AG04449 (cell line): ENCODE measurements at regions not wholly inside any gene's neighbourhood (a gene's known extent, or its start where the extent isn't known, plus 50 kb on each side); places are given as distances from the start of the nearest gene placed in this dataset.

ENCODE experiments used
- CTCF ChIA-PET: fragments of 350-600 bp; formaldehyde crosslinking; extraction: SDS; loops from one replicate; lab custom pipeline; 2021; ENCODE audit warnings: antibody characterized with exemption; lab: Yijun Ruan, JAX
- POLR2A ChIA-PET: fragments of 400-600, 350-600 bp; formaldehyde crosslinking; extraction: SDS; loops from one replicate; lab custom pipeline; 2020; ENCODE audit warnings: antibody characterized with exemption, inconsistent platforms; lab: Yijun Ruan, JAX
- DNase-seq: peaks from one replicate; pipeline ENCODE4 v3.0.0-alpha.2; 2010; ENCODE audit warnings: low read depth, low spot score
- H3K4me3 ChIP-seq: 2 replicates; pipeline ENCODE4 v1.5.1; 2011; ENCODE audit warnings: low read depth, mild to moderate bottlenecking, control low read depth, low read length
- CTCF ChIP-seq: IDR thresholded peaks from one replicate; pipeline ENCODE4 v1.5.1; 2011; ENCODE audit warnings: mild to moderate bottlenecking, moderate library complexity, low read length, control low read depth, inconsistent platforms; ENCODE audit not compliant: insufficient read depth; ENCODE audit errors: missing control alignments

- TF ChIP-seq CTCF, result no peak
- H3K4me3 ChIP-seq, result no peak overlapping the region
- DNase-seq, result no peak
- POLR2A ChIA-PET, result no interaction called here
- CTCF ChIA-PET, result no interaction called here
These were observed 192.3 kb downstream of the MZT1 start for GRCh38 chr13:72534951-72535640.

GRCh38 chr13:72530471-72530870 lies 197.0 kb downstream of the MZT1 start:
- no peak for TF ChIP-seq CTCF
- no peak overlapping the region for H3K4me3 ChIP-seq
- DNase-seq, result peak; percentile 45
- ChIA-PET POLR2A (no interaction called here), CTCF (interaction anchor here (0.9 kb wide), 1 partner anchor 35 kb away, joined by 3 read pairs; no protein-coding TSS in a partner anchor)

GRCh38 chr13:72527333-72527732 lies 200.1 kb downstream of the MZT1 start:
- DNase-seq, result no peak
- no peak for TF ChIP-seq CTCF
- CTCF ChIA-PET, result no interaction called here
- POLR2A ChIA-PET, result no interaction called here
- no peak overlapping the region for H3K4me3 ChIP-seq

GRCh38 chr13:72523593-72523992 lies 203.8 kb downstream of the MZT1 start:
- CTCF ChIA-PET, result no interaction called here
- no peak for DNase-seq
- no peak overlapping the region for H3K4me3 ChIP-seq
- POLR2A ChIA-PET, result no interaction called here
- no peak for TF ChIP-seq CTCF

GRCh38 chr13:72523049-72523448 lies 204.4 kb downstream of the MZT1 start:
- ChIA-PET CTCF (no interaction called here), POLR2A (no interaction called here)
- no peak for TF ChIP-seq CTCF
- H3K4me3 ChIP-seq, result no peak overlapping the region
- no peak for DNase-seq

- H3K4me3 ChIP-seq, result no peak overlapping the region
- ChIA-PET CTCF (interaction anchor here (1.0 to 1.7 kb wide), 2 partner anchors 11 to 19 kb away, joined by 3 to 4 read pairs; no protein-coding TSS in a partner anchor), POLR2A (no interaction called here)
- no peak for TF ChIP-seq CTCF
- DNase-seq, result no peak
These were observed 205.3 kb downstream of the MZT1 start for GRCh38 chr13:72521940-72522661.
